ENCODE measurements at regions not wholly inside any gene's neighbourhood (a gene's known extent, or its start where the extent isn't known, plus 50 kb on each side); places are given as distances from the start of the nearest gene placed in this dataset.

DNA sequence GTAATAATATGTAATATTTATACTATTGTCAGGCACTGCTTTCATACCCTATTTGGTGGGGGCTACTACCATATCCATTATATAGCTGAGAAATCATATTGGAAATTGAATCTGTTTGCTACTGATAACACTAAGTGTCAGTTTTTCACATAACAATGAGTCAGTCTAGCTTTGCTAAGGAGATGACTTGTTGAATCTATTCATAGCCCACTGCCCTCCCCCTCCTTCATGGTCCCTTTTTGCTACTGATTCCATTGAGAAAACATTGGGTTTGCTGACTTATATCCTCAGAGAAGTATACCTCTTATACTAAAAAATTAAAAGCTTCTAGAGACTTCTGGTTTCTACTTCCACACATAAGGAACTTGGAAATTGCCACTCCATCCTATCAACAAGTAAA, 1898.4 kb downstream of the STIM2 start:
- no peak for TF ChIP-seq ZFX (IDR thresholded peaks at IDR 0.05; ENCODE audit: borderline replicate concordance)
- TF ChIP-seq, protein P1, sequence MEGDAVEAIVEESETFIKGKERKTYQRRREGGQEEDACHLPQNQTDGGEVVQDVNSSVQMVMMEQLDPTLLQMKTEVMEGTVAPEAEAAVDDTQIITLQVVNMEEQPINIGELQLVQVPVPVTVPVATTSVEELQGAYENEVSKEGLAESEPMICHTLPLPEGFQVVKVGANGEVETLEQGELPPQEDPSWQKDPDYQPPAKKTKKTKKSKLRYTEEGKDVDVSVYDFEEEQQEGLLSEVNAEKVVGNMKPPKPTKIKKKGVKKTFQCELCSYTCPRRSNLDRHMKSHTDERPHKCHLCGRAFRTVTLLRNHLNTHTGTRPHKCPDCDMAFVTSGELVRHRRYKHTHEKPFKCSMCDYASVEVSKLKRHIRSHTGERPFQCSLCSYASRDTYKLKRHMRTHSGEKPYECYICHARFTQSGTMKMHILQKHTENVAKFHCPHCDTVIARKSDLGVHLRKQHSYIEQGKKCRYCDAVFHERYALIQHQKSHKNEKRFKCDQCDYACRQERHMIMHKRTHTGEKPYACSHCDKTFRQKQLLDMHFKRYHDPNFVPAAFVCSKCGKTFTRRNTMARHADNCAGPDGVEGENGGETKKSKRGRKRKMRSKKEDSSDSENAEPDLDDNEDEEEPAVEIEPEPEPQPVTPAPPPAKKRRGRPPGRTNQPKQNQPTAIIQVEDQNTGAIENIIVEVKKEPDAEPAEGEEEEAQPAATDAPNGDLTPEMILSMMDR (IDR thresholded peaks at IDR 0.05), result no peak
- no peak overlapping the region for H3K27ac ChIP-seq

DNA sequence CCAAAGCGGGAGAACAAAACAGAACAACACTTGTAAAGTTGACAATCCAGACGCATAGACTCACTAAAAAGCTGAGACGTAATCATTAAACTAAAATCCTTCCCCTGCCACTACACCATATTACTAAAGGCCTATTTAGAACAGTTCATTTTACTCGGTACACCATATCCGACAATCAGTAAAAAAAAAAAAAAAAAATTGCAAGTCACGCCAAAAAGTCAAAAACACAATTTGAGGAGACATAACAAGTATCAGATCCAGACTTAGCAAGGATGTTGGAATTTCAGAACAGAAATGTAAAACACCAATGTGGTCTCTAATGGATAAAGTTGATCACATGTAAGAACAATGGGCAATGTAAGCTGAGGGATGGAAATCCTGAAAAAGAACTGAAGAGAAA, 1899.4 kb downstream of the STIM2 start:
- H3K27ac ChIP-seq, result no peak overlapping the region
- TF ChIP-seq, protein P1 (IDR thresholded peaks at IDR 0.05), result no peak
- no peak for TF ChIP-seq ZFX (IDR thresholded peaks at IDR 0.05; ENCODE audit: borderline replicate concordance)

DNA sequence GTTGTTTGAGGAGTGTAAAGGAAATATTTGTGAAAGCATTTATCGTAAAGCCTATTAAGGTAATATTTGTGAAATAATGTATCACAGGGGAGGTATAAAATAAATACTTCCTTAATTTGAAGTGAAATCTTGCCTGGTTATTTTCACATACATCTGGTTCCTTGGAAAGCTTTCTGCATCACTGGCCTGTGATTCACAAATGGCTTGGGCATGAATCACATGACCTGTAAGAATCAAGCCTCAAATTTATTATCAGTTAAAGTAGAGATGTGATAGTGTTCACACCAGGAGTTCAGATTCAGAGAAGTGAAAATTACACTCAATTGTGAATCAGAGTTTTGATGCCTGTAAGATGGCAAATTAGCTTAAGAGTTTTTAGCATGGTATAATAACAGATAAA, 1911.4 kb downstream of the STIM2 start:
- TF ChIP-seq, protein P1 (IDR thresholded peaks at IDR 0.05), result no peak
- TF ChIP-seq ZFX (IDR thresholded peaks at IDR 0.05; ENCODE audit: borderline replicate concordance), result no peak
- H3K27ac ChIP-seq, result no peak overlapping the region

DNA sequence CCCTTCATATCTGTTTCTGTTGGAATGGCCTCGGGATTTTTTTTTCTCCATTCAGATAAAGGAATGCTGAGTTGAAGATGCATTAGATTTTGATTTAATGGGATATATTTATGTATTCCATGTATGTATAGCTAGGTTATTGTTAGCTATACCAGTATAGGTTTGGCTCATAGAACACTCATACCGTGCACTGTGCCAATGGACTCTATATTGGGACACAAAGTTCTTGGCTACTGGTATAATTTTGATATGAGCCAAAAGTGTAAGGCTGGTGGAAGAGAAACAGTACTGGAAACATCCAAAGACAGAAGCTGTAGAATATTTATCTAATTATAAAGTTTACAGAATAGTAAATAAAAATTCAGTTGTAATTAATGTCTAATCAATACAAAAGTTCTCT, 1912.1 kb downstream of the STIM2 start:
- TF ChIP-seq, protein P1 (IDR thresholded peaks at IDR 0.05), result no peak
- TF ChIP-seq ZFX (IDR thresholded peaks at IDR 0.05; ENCODE audit: borderline replicate concordance), result no peak
- no peak overlapping the region for H3K27ac ChIP-seq

DNA sequence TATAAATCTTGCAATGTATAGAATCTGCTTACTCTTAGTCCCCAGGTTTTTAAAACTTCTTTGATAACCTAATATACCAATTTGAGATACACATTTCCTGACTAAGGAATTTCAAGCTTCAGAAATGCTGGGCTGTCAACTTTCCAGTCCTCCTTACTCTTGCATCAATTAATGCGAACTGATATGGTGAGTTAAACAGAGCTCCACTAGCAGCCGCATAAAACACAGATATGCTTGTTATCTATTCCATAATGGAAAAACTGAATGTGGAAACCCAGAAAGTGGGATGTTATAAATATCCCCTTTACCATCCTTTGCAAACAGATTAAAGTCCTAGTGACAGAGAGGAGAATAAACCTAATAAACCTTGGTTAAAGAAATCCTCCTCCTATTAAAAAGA, 1913.7 kb downstream of the STIM2 start:
- TF ChIP-seq, protein P1 (IDR thresholded peaks at IDR 0.05), result no peak
- no peak for TF ChIP-seq ZFX (IDR thresholded peaks at IDR 0.05; ENCODE audit: borderline replicate concordance)
- no peak overlapping the region for H3K27ac ChIP-seq

DNA sequence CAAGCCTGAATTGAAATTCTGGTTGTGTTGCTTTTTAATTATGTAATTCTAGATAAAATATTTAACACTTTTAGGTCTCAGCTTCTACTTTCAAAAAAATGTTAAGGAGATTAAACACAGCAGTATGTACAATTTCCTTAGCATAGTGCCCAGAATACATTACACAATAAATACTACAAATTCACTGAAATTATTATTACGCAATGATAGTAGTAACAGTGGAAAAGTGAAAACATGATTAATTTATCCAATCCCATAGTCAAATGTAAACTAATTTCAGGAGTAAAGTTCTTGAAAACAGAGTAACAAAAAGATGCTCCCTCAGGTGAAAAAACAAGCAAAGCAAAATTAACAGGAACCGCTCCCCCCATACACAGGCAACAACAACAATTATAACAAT, 1915.4 kb downstream of the STIM2 start:
- TF ChIP-seq, protein P1 (IDR thresholded peaks at IDR 0.05), result no peak
- no peak for TF ChIP-seq ZFX (IDR thresholded peaks at IDR 0.05; ENCODE audit: borderline replicate concordance)
- H3K27ac ChIP-seq, result no peak overlapping the region

DNA sequence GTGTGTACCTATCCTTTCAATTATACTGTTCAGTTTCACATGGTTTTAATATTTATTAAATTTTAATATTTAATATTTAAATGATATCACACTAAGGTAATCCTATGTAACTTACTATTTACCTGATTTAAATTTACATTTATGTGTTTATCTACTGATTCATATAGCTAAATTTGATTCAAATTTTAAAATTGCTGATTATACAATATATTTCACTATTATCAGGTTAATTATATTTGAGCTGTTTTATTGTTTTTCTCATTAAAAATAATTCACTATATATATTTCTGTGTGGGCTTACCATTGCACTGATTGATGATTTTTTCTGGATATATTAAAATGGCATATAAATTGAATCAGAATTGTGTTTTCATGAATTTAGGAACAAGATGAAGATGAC, 1923.5 kb downstream of the STIM2 start:
- no peak overlapping the region for H3K27ac ChIP-seq
- no peak for TF ChIP-seq ZFX (IDR thresholded peaks at IDR 0.05; ENCODE audit: borderline replicate concordance)
- TF ChIP-seq, protein P1 (IDR thresholded peaks at IDR 0.05), result no peak
